ENCODE measurements at regions not wholly inside any gene's neighbourhood (a gene's known extent, or its start where the extent isn't known, plus 50 kb on each side); places are given as distances from the start of the nearest gene placed in this dataset.

GRCh38 chr12:47604221-47604873, 101.5 kb downstream of the RPAP3 start:
- no peak for TF ChIP-seq CTCF (IDR thresholded peaks at IDR 0.05)
- no peak for TF ChIP-seq POLR2A (IDR thresholded peaks at IDR 0.05)

Measured in suprapubic skin (tissue), 3 donors.